ENCODE measurements at regions not wholly inside any gene's neighbourhood (a gene's known extent, or its start where the extent isn't known, plus 50 kb on each side); places are given as distances from the start of the nearest gene placed in this dataset.
A peak's percentile ranks its signal among the peaks of the same experiment; 100 is the strongest.

DNA sequence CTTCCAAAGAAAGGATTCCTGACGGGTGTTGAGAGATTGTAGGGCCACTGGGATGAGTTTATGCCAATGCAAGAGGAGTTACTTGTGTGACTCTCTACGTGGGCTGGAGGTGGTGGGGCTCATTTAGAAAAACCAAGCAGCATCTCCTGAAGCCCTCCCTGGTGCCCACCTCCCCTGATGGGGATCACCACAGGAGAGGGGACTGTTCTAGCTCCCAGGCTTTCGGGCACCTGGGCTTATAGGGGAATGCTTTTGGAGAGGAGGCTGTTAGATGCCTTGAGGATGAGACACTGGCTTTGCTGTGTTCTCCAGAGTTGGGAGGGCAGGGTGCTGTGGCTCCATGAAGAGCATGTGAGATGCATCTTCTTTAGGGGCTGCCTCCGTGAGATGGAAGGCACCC, 65.0 kb downstream of the IRX1 start:
- Histone ChIP-seq H3K4me1 (ENCODE audit: insufficient read depth, poor library complexity, severe bottlenecking) (no peaks in the 10 kb centered on the region), H3K9me3 (ENCODE audit: severe bottlenecking) (no peaks in the 10 kb centered on the region), H3K4me3 (ENCODE audit: severe bottlenecking) (no peak overlapping the region), H3K27ac (ENCODE audit: poor library complexity, severe bottlenecking) (peak overlapping the region; percentile 19), H3K36me3 (ENCODE audit: low read depth) (no peaks in the 10 kb centered on the region), H3K27me3 (ENCODE audit: insufficient read depth, poor library complexity, severe bottlenecking) (no peaks in the 10 kb centered on the region)
- TF ChIP-seq, protein P1, sequence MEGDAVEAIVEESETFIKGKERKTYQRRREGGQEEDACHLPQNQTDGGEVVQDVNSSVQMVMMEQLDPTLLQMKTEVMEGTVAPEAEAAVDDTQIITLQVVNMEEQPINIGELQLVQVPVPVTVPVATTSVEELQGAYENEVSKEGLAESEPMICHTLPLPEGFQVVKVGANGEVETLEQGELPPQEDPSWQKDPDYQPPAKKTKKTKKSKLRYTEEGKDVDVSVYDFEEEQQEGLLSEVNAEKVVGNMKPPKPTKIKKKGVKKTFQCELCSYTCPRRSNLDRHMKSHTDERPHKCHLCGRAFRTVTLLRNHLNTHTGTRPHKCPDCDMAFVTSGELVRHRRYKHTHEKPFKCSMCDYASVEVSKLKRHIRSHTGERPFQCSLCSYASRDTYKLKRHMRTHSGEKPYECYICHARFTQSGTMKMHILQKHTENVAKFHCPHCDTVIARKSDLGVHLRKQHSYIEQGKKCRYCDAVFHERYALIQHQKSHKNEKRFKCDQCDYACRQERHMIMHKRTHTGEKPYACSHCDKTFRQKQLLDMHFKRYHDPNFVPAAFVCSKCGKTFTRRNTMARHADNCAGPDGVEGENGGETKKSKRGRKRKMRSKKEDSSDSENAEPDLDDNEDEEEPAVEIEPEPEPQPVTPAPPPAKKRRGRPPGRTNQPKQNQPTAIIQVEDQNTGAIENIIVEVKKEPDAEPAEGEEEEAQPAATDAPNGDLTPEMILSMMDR (IDR thresholded peaks at IDR 0.05; ENCODE audit: poor library complexity, severe bottlenecking), result no peak
- no peak for DNase-seq (ENCODE audit: low spot score)
- no peak for ATAC-seq (ENCODE audit: low read depth)

- DNase-seq (ENCODE audit: low spot score) (no peak), ATAC-seq (ENCODE audit: low read depth) (0 out of 3 replicates have a peak, but pooled peaks have one; percentile 26)
- Histone ChIP-seq H3K27me3 (ENCODE audit: insufficient read depth, poor library complexity, severe bottlenecking) (no peaks in the 10 kb centered on the region), H3K4me3 (ENCODE audit: severe bottlenecking) (no peak overlapping the region), H3K36me3 (ENCODE audit: low read depth) (no peaks in the 10 kb centered on the region), H3K9me3 (ENCODE audit: severe bottlenecking) (no peaks in the 10 kb centered on the region), H3K4me1 (ENCODE audit: insufficient read depth, poor library complexity, severe bottlenecking) (no peaks in the 10 kb centered on the region), H3K27ac (ENCODE audit: poor library complexity, severe bottlenecking) (no peak overlapping the region)
- TF ChIP-seq, protein P1 (IDR thresholded peaks at IDR 0.05; ENCODE audit: poor library complexity, severe bottlenecking), result no peak
Measured at GRCh38 chr5:3661755-3662296, 66.2 kb downstream of the IRX1 start.

DNA sequence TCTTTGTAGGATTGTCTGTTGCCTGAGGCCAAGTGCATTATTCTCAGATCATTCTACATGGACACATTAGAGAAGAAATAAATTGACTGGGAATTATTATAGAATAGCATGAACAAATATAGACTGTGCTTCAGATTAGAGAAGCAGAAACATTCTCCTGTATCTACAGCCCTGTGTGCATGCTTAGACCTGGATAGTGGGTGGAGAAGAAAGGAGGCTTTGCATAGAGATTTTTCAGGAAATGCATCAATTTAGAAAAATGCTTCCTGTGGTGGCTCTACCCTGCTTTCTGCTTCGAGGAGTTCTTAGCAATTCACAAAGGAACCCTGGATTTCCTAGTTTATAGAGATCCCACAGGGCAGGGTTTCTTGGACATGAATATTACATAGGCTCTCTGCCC, 66.7 kb downstream of the IRX1 start:
- peak; percentile 8; the same call in 1 of the 3 replicates for ATAC-seq (ENCODE audit: low read depth)
- no peaks in the 10 kb centered on the region for H3K27me3 ChIP-seq (ENCODE audit: insufficient read depth, poor library complexity, severe bottlenecking)
- no peak overlapping the region for H3K4me3 ChIP-seq (ENCODE audit: severe bottlenecking)
- no peaks in the 10 kb centered on the region for H3K4me1 ChIP-seq (ENCODE audit: insufficient read depth, poor library complexity, severe bottlenecking)
- no peak for DNase-seq (ENCODE audit: low spot score)
- TF ChIP-seq, protein P1 (IDR thresholded peaks at IDR 0.05; ENCODE audit: poor library complexity, severe bottlenecking), result no peak
- no peak overlapping the region for H3K27ac ChIP-seq (ENCODE audit: poor library complexity, severe bottlenecking)
- H3K36me3 ChIP-seq (ENCODE audit: low read depth), result no peaks in the 10 kb centered on the region
- H3K9me3 ChIP-seq (ENCODE audit: severe bottlenecking), result no peaks in the 10 kb centered on the region

GRCh38 chr5:3671337-3671736, 75.7 kb downstream of the IRX1 start:
- ATAC-seq (ENCODE audit: low read depth), result no peak; the same call in 2 of the 3 replicates
- H3K4me1 ChIP-seq (ENCODE audit: insufficient read depth, poor library complexity, severe bottlenecking), result no peaks in the 10 kb centered on the region
- H3K4me3 ChIP-seq (ENCODE audit: severe bottlenecking), result no peak overlapping the region
- H3K27me3 ChIP-seq (ENCODE audit: insufficient read depth, poor library complexity, severe bottlenecking), result no peaks in the 10 kb centered on the region
- H3K9me3 ChIP-seq (ENCODE audit: severe bottlenecking), result peaks cover 3% of the 10 kb centered on the region
- H3K27ac ChIP-seq (ENCODE audit: poor library complexity, severe bottlenecking), result no peak overlapping the region
- no peaks in the 10 kb centered on the region for H3K36me3 ChIP-seq (ENCODE audit: low read depth)
- DNase-seq (ENCODE audit: low spot score), result no peak
- TF ChIP-seq, protein P1 (IDR thresholded peaks at IDR 0.05; ENCODE audit: poor library complexity, severe bottlenecking), result no peak

DNA sequence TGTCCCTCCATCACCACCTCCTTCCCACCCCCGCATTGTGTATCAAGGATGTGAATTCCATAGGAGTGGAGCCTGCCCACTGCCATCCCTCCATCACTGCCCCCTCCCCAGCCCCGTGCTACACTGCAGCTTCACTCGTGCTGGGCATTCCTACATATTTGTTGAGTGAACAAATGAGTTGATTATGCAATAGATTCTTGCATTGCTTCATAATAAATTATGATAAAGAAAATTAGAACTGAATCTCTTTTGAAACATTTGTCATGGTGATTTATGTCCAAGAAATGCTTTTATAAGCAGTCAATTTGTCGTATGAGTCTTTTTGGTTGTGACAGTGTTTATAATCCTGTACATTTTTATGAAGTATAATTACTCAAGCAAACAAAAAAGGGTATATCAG, 83.2 kb downstream of the IRX1 start:
- no peaks in the 10 kb centered on the region for H3K36me3 ChIP-seq (ENCODE audit: low read depth)
- TF ChIP-seq, protein P1 (IDR thresholded peaks at IDR 0.05; ENCODE audit: poor library complexity, severe bottlenecking), result no peak
- H3K9me3 ChIP-seq (ENCODE audit: severe bottlenecking), result peaks cover 5% of the 10 kb centered on the region
- no peaks in the 10 kb centered on the region for H3K4me1 ChIP-seq (ENCODE audit: insufficient read depth, poor library complexity, severe bottlenecking)
- no peak overlapping the region for H3K4me3 ChIP-seq (ENCODE audit: severe bottlenecking)
- ATAC-seq (ENCODE audit: low read depth) (0 out of 3 replicates have a peak, but pooled peaks have one; percentile 27), DNase-seq (ENCODE audit: low spot score) (no peak)
- H3K27ac ChIP-seq (ENCODE audit: poor library complexity, severe bottlenecking), result no peak overlapping the region
- H3K27me3 ChIP-seq (ENCODE audit: insufficient read depth, poor library complexity, severe bottlenecking), result no peaks in the 10 kb centered on the region
